H1 (cell line): ENCODE measurements at regions not wholly inside any gene's neighbourhood (a gene's known extent, or its start where the extent isn't known, plus 50 kb on each side); places are given as distances from the start of the nearest gene placed in this dataset.

ENCODE experiments used
- ATF3 ChIP-seq: IDR thresholded peaks from 2 replicates; pipeline ENCODE4 v1.6.1; 2011; ENCODE audit warnings: low read depth, mild to moderate bottlenecking, low read length; ENCODE audit not compliant: insufficient read depth
- CEBPB ChIP-seq: IDR thresholded peaks from 2 replicates; pipeline ENCODE4 v1.6.1; 2012; ENCODE audit warnings: low read depth, low read length
- RAD21 ChIP-seq, 2 experiments: IDR thresholded peaks in 1 of 2; conservative IDR thresholded peaks in 1 of 2; 2 replicates each; pipeline ENCODE4 v1.6.1; 2011; ENCODE audit warnings: low read depth in 2 of 2, low read length in 2 of 2, improper control_type of control experiment in 1 of 2, inconsistent platforms in 1 of 2, mild to moderate bottlenecking in 1 of 2, moderate library complexity in 1 of 2
- RXRA ChIP-seq: IDR thresholded peaks from 2 replicates; pipeline ENCODE4 v1.6.1; 2011; ENCODE audit warnings: low read depth, mild to moderate bottlenecking, low read length, moderate library complexity; ENCODE audit not compliant: insufficient read depth
- TBP ChIP-seq: IDR thresholded peaks from 2 replicates; pipeline ENCODE4 v1.6.1; 2011; ENCODE audit warnings: low read depth, low read length, improper control_type of control experiment

- TF ChIP-seq TBP: no peak
- TF ChIP-seq CEBPB: no peak
- no peak for TF ChIP-seq RXRA
- TF ChIP-seq ATF3: no peak
- no peak for TF ChIP-seq RAD21 (IDR thresholded peaks at IDR 0.05 in 1 of 2, conservative IDR thresholded peaks at IDR 0.05 in 1 of 2; ENCODE audit: low read depth in 2 of 2, low read length in 2 of 2)
Measured at GRCh38 chr4:3364634-3365314, 72.0 kb downstream of the RGS12 start (continued).
